ENCODE measurements at regions not wholly inside any gene's neighbourhood (a gene's known extent, or its start where the extent isn't known, plus 50 kb on each side); places are given as distances from the start of the nearest gene placed in this dataset.

DNA sequence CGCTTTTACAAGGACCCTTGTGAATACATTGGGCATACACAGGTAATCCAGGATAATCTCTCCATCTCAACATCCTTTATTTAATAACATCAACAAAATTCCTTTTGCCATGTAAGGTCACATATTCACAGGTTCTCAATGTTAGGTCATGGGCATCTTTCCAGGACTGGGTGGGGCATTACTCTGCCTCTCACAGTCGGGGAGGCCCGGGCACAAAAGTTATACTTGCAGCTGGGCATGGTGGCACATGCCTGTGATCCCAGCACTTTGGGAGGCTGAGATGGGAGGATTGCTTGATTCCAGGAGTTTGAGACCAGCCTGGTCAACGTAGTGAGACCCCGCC, 93.7 kb upstream of the AP1S2 start:
- TF ChIP-seq, protein P1, sequence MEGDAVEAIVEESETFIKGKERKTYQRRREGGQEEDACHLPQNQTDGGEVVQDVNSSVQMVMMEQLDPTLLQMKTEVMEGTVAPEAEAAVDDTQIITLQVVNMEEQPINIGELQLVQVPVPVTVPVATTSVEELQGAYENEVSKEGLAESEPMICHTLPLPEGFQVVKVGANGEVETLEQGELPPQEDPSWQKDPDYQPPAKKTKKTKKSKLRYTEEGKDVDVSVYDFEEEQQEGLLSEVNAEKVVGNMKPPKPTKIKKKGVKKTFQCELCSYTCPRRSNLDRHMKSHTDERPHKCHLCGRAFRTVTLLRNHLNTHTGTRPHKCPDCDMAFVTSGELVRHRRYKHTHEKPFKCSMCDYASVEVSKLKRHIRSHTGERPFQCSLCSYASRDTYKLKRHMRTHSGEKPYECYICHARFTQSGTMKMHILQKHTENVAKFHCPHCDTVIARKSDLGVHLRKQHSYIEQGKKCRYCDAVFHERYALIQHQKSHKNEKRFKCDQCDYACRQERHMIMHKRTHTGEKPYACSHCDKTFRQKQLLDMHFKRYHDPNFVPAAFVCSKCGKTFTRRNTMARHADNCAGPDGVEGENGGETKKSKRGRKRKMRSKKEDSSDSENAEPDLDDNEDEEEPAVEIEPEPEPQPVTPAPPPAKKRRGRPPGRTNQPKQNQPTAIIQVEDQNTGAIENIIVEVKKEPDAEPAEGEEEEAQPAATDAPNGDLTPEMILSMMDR (IDR thresholded peaks at IDR 0.05): no peak
- no peak for TF ChIP-seq POLR2A (IDR thresholded peaks at IDR 0.05)
- H3K4me3 ChIP-seq: no peak overlapping the region
- H3K9me3 ChIP-seq (replicated peaks in 1 of 3): no peaks in the 10 kb centered on the region
- H3K27ac ChIP-seq: no peak overlapping the region
- 68 to 95% (median 88%) methylated on average over 4 to 5 of the region's 5 CpGs for WGBS, 4 donors
- intact Hi-C loops (cut with DNase I): no loop called here
- peaks cover 14% of the 10 kb centered on the region for H3K27me3 ChIP-seq
- no peaks in the 10 kb centered on the region for H3K4me1 ChIP-seq (replicated peaks in 1 of 2)
- no peaks in the 10 kb centered on the region for H3K36me3 ChIP-seq (replicated peaks in 1 of 2)
- DNase-seq: no peak

DNA sequence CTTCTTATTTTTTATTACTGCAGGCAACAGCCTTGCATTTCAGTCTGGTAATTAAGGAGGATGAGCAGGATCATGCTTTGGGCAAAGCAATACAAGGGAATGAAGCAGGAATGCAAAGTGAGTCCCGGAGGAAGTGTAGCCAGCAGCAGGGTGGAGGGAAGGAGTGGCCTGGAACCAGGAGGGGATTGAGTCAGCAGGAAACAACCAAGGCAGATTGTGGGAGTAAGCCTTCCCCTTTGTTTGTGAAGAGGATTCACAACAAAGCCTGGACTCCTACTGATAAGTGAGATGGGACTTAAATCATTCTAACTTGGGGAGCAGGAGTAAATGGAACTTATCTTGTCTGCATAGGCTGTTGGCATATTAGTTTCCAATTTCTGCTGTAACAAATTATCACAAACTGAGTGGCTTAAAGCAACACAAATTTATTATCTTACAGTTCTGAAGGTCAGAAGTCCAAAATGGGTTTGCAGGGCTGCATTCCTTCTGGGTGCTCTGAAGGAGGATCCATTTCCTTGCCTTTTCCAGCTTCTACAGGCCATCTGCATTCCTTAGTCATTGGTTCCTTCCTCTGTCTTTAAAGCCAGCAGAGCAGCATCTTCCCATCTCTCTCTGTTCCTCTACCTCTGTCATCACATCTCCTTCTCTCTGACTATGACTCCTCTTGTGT, 93.2 kb upstream of the AP1S2 start:
- Histone ChIP-seq H3K27me3 (peaks cover 14% of the 10 kb centered on the region), H3K4me3 (no peak overlapping the region), H3K36me3 (replicated peaks in 1 of 2) (no peaks in the 10 kb centered on the region), H3K4me1 (replicated peaks in 1 of 2) (no peaks in the 10 kb centered on the region), H3K9me3 (replicated peaks in 1 of 3) (no peaks in the 10 kb centered on the region), H3K27ac (no peak overlapping the region)
- DNase-seq: no peak
- no peak for TF ChIP-seq POLR2A (IDR thresholded peaks at IDR 0.05)
- TF ChIP-seq, protein P1 (IDR thresholded peaks at IDR 0.05): no peak
- 9 to 26% (median 15%) methylated on average over 1 of the region's 1 CpG for WGBS, 4 donors
- intact Hi-C loops (cut with DNase I): no loop called here

DNA sequence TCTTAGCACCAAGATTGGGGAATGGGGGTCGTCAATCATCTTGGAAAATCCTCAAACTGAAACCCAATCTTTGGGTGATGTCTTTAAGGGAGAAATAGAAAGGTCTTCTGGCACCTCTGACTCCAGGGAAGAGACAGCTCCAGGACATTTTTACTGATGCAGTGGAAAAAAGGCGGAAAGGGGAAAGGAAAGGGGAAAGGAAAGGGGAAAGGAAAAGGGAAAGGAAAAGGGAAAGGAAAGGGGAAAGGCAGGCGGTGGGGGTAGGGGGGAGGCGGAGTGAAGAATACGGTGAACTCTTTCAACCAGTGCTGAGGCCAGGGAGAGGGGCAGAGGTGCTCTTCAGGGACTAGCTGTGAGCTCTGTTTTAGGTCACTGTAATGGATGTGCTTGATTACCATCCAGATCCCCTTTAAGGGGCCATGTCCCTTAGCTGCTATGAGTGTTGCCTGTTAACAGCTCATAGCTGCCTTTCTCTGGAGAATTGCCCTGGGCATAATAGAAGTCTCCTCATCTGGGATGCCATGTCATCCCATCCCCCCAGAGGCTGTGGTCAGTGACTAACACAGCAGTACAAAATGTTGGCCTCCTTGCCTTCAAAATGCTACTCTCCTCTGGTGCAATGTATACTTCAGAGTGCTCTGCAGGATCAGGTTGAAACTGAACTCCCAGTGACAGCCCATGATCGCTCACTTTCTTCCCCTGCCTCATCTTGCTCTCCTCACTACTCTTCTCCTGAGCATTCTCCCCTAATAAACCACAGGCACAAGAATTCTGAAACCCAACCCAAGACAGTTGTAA, 92.4 kb upstream of the AP1S2 start:
- Histone ChIP-seq H3K9me3 (replicated peaks in 1 of 3) (no peaks in the 10 kb centered on the region), H3K27me3 (peaks cover 14% of the 10 kb centered on the region), H3K36me3 (replicated peaks in 1 of 2) (no peaks in the 10 kb centered on the region), H3K4me3 (no peak overlapping the region), H3K27ac (no peak overlapping the region), H3K4me1 (replicated peaks in 1 of 2) (no peaks in the 10 kb centered on the region)
- no peak for DNase-seq
- WGBS, 4 donors: 65 to 84% (median 72%) methylated on average over 6 of the region's 6 CpGs
- no peak for TF ChIP-seq POLR2A (IDR thresholded peaks at IDR 0.05)
- TF ChIP-seq, protein P1 (IDR thresholded peaks at IDR 0.05): no peak
- intact Hi-C loops (cut with DNase I): no loop called here

DNA sequence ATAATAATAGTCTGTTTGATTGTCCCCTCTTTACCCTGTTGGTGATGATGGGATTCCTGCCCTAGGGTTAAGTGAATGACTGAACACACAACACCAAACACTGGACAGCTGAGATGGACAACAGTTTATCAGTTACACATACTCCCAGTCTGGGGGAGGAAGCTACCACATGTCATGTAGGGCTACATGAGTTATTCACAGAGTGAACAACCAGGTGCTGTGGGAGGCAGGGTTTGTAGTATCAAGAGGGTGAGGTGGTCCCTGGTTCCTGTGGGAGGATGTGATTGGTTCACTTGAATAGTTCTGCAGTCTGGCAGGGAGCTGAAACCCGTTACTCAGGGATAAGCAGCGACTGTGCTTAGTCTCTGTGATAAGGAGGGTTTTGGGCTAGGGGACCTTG, 88.8 kb upstream of the AP1S2 start:
- Histone ChIP-seq H3K4me3 (no peak overlapping the region), H3K9me3 (replicated peaks in 1 of 3) (no peaks in the 10 kb centered on the region), H3K27me3 (peaks cover 19% of the 10 kb centered on the region), H3K27ac (no peak overlapping the region), H3K4me1 (replicated peaks in 1 of 2) (no peaks in the 10 kb centered on the region), H3K36me3 (replicated peaks in 1 of 2) (no peaks in the 10 kb centered on the region)
- WGBS, 4 donors: 47 to 78% (median 58%) methylated on average over 2 of the region's 2 CpGs; no CpG with 5 or more reads in 1 of the 4 donors
- no peak for DNase-seq
- intact Hi-C loops (cut with DNase I): no loop called here
- TF ChIP-seq POLR2A (IDR thresholded peaks at IDR 0.05): no peak
- TF ChIP-seq, protein P1 (IDR thresholded peaks at IDR 0.05): no peak

Measured in adrenal gland (tissue), 9 donors.